22Rv1 (cell line): ENCODE measurements at regions not wholly inside any gene's neighbourhood (a gene's known extent, or its start where the extent isn't known, plus 50 kb on each side); places are given as distances from the start of the nearest gene placed in this dataset.

Experiments used
- H3K27ac ChIP-seq: fragments of 450-650 bp; 2 replicates; pipeline ENCODE4 v1.5.1; 2017
- ZFX ChIP-seq: fragments of 450-650 bp; IDR thresholded peaks from 2 replicates; pipeline ENCODE4 v1.6.1; 2017; ENCODE audit warnings: antibody characterized with exemption, borderline replicate concordance
- TF ChIP-seq, protein P1 (sequence below): fragments of 450-650 bp; IDR thresholded peaks from 2 replicates; pipeline ENCODE4 v1.5.1; 2017; ENCODE audit warnings: mild to moderate bottlenecking

DNA sequence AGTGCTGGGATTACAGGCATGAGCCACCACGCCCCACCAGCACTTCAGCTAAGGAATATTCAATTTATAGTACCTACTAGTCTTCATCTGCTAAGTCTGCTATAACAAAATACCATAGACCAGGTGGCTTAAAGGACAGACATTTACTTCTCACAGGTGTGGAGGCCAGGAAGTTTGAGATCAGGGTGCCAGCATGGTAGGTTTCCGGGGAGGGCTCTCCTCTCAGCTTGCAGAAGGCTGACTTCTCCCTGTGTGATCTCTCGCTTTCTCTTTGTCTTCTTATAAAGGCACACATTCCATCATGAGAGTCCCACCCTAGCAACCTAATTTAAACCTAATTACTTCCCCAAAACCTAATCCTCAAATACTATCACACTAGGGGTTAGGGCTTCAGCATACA is 433.0 kb downstream of the INSC start:
- no peak for TF ChIP-seq ZFX
- TF ChIP-seq, protein P1, sequence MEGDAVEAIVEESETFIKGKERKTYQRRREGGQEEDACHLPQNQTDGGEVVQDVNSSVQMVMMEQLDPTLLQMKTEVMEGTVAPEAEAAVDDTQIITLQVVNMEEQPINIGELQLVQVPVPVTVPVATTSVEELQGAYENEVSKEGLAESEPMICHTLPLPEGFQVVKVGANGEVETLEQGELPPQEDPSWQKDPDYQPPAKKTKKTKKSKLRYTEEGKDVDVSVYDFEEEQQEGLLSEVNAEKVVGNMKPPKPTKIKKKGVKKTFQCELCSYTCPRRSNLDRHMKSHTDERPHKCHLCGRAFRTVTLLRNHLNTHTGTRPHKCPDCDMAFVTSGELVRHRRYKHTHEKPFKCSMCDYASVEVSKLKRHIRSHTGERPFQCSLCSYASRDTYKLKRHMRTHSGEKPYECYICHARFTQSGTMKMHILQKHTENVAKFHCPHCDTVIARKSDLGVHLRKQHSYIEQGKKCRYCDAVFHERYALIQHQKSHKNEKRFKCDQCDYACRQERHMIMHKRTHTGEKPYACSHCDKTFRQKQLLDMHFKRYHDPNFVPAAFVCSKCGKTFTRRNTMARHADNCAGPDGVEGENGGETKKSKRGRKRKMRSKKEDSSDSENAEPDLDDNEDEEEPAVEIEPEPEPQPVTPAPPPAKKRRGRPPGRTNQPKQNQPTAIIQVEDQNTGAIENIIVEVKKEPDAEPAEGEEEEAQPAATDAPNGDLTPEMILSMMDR: no peak
- H3K27ac ChIP-seq: no peak overlapping the region

DNA sequence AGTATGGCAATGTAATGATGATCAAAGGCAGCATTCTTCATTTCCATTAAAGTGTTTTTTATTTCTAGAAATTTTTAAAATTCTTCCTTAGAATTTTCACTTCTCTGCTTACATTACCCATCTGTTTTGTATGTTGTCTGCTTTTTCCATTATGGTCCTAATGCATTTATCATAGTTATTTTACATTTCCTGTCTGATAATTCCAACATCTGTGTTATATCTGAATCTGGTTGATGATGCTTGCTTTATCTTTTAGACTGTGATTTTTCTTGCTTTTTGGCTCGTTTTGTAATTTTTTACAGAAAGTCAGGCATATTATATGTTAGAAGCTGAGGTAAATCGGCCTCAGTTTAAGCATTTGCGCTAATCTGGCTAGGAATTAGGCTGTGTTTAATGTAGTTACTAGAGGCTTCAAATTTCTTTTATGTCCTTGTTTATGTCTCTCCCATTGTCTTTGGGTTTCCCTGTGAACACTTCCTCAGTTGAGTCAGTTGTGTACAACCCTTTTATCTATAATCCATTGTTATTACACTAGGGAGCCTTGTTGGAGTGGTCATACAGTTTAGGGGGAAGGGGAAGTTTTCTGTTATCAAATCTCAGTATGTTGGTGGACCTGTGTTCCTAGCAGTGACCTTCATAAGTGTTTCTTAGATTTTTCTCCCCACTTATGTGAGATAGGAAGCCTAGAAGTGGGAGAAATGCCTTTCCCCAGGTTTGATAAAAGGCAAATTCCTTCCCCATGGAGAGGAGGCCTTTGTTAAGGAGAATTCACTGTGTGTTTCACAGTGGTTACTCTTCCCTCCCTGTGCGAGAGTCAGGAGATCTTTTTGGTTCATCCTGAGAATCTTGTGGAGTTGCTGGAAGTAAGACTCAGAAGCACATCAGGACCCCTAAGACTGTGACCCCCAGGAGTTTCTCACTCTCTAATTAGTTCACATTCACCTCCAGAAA is 437.5 kb downstream of the INSC start:
- H3K27ac ChIP-seq: no peak overlapping the region
- no peak for TF ChIP-seq ZFX
- TF ChIP-seq, protein P1: no peak

DNA sequence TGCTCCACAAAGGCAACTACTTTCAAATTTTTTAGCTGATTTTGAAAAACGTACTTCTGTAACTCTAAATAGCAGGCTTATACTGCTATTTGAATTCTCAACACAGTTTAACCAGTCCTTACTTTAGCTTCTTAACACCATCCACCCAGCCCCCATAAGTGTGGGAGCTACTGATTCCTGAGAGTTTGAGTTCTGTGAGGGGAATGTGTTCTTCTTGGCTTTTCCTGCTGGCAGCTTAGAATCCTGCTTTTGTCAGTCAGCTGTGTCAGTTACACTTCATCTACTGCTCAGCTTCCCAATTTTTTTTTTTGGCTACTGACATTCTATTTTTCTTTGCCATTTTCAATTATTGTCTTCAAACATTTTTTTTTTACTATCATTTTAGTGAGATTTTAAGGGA is 440.4 kb downstream of the INSC start:
- TF ChIP-seq, protein P1: no peak
- no peak for TF ChIP-seq ZFX
- H3K27ac ChIP-seq: no peak overlapping the region

DNA sequence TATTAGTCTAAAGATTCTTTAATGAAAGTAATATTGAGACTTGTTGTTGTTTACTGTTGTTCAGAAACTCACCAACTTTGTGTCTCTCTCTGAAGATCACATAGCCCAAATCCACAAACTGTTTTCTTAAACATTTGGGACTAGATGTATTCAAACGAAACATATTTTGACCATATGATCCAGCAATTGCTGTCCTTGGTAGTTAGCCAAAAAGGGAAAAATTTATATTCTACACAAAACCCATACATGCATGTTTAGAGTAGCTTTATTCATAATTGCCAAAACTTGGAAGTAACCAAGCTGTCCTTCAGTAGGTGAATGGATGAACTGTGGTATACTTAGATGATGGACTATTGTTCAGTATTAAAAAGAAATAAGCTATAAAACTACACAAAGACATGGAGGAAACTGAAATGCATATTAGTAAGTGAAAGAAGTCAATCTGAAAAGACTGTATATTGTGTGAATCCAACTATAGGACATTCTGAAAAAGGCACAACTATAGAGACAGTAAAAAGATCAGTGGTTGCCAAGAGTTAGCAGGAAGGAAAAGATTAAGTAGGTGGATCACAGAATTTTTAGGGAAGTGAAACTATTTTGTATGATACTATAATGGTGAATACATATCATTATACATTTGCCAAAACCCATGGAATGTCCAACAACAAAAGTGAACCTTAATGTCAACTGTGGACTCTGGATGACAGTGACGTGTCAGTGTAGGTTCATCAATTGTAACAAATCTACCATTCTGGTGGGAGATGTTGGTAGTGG is 442.9 kb downstream of the INSC start:
- TF ChIP-seq, protein P1: no peak
- TF ChIP-seq ZFX: no peak
- H3K27ac ChIP-seq: no peak overlapping the region

DNA sequence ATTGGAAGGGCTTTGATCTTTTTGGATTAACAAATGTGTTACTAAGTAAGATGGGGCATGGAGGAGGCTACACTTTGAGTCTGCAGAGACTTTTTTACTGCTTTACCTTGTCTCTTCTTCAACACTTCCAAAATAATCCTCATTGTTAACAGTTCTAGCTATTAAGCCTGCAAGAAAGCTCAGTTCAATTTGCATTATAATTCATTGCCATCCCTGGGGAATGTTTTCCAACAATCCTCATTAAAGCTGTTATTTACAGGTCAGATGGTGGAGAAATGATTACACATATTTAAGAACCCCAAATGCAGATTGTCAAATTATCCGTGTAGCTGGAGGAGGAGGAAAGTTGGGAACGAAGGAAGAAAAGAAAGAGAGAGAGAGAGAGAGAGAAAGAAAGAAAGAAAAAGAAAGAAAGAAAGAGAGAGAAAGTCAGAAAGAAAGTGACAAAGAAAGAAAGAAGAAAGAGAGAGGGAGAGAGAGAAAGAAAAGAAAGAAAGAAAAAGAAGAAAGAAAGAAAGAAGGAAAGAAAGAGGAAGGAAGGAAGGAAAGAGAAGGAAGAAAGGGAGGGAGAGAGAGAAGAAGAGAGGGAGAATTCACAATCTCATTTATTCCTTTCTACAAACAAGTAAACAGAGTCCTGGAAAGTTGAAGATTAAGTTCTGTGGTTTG is 443.9 kb downstream of the INSC start:
- TF ChIP-seq, protein P1: no peak
- TF ChIP-seq ZFX: no peak
- H3K27ac ChIP-seq: no peak overlapping the region

DNA sequence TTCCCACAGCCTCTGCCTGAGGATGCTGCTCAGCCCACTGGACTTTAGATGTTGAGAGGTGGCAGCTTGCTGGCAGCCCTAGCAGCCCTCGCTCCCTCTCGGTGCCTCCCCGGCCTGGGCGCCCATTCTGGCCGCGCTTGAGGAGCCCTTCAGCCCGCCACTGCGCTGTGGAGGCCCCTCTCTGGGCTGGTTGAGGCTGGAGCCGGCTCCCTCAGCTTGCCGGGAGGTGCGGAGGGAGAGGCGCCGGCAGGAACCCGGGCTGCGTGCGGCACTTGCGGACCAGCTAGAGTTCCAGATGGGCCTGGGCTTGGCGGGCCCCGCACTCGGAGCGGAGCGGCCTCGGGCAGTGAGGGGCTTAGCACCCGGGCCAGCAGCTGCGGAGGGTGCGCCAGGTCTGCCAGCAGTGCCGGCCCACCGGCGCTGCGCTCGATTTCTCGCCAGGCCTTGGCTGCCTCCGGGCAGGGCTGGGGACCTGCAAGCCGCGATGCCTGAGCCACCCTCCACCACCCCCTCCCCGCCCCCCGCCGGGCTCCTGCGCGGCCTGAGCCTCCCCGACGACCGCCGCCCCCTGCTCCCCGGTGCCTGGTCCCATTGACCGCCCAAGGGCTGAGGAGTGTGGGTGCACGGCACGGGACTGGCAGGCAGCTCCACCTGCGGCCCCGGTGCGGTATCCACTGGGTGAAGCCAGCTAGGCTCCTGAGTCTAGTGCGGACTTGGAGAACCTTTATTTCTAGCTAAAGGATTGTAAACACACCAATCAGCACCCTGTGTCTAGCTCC is 446.2 kb downstream of the INSC start:
- TF ChIP-seq ZFX: no peak
- TF ChIP-seq, protein P1: no peak
- H3K27ac ChIP-seq: no peak overlapping the region
